GM10266 (cell line): ENCODE measurements at regions not wholly inside any gene's neighbourhood (a gene's known extent, or its start where the extent isn't known, plus 50 kb on each side); places are given as distances from the start of the nearest gene placed in this dataset.

Experiments used
- DNase-seq: peaks from one replicate; pipeline ENCODE4 v3.0.0; 2012; ENCODE audit errors: extremely low spot score
- CTCF ChIP-seq: IDR thresholded peaks from 2 replicates; pipeline ENCODE4 v1.5.1; 2012; ENCODE audit warnings: mild to moderate bottlenecking, low read depth; ENCODE audit not compliant: control insufficient read depth, insufficient read depth; ENCODE audit errors: missing control alignments

- no peak for TF ChIP-seq CTCF
- no peak for DNase-seq
Measured at GRCh38 chr2:3986530-3987258, 283.3 kb downstream of the DCDC2C start.

GRCh38 chr2:4002841-4003403 lies 299.5 kb downstream of the DCDC2C start:
- TF ChIP-seq CTCF, result no peak
- no peak for DNase-seq

- DNase-seq, result no peak
- TF ChIP-seq CTCF, result no peak
Measured at GRCh38 chr2:4012197-4012596, 308.8 kb downstream of the DCDC2C start.

- TF ChIP-seq CTCF, result no peak
Measured at GRCh38 chr2:4018535-4018934, 315.2 kb downstream of the DCDC2C start.

GRCh38 chr2:4020153-4020552 lies 316.8 kb downstream of the DCDC2C start:
- DNase-seq, result no peak
- no peak for TF ChIP-seq CTCF

More at GRCh38 chr2:4018535-4018934, 315.2 kb downstream of the DCDC2C start:
- DNase-seq, result no peak

- TF ChIP-seq CTCF, result no peak
Measured at GRCh38 chr2:4020649-4021048, 317.3 kb downstream of the DCDC2C start.

GRCh38 chr2:4024605-4025004 lies 321.2 kb downstream of the DCDC2C start:
- DNase-seq, result no peak
- TF ChIP-seq CTCF, result no peak

More at GRCh38 chr2:4020649-4021048, 317.3 kb downstream of the DCDC2C start:
- no peak for DNase-seq
